Ishikawa (cell line): ENCODE measurements at regions not wholly inside any gene's neighbourhood (a gene's known extent, or its start where the extent isn't known, plus 50 kb on each side); places are given as distances from the start of the nearest gene placed in this dataset.

ENCODE experiments used
- CEBPB ChIP-seq: IDR thresholded peaks from 2 replicates; pipeline ENCODE4 v1.6.1; 2012
- CREB1 ChIP-seq: IDR thresholded peaks from 2 replicates; pipeline ENCODE4 v1.6.1; 2012; ENCODE audit warnings: low read depth
- EGR1 ChIP-seq: IDR thresholded peaks from 2 replicates; pipeline ENCODE4 v1.6.1; 2012
- EP300 ChIP-seq: IDR thresholded peaks from 2 replicates; pipeline ENCODE4 v1.6.1; 2012; ENCODE audit warnings: borderline replicate concordance
- FOXM1 ChIP-seq: IDR thresholded peaks from 2 replicates; pipeline ENCODE4 v1.6.1; 2012; ENCODE audit warnings: low read depth, borderline replicate concordance
- MAX ChIP-seq: IDR thresholded peaks from 2 replicates; pipeline ENCODE4 v1.6.1; 2012
- NFIC ChIP-seq: IDR thresholded peaks from 2 replicates; pipeline ENCODE4 v1.6.1; 2012
- RAD21 ChIP-seq: IDR thresholded peaks from 2 replicates; pipeline ENCODE4 v1.6.1; 2012; ENCODE audit warnings: low read depth
- REST ChIP-seq: IDR thresholded peaks from 2 replicates; pipeline ENCODE4 v1.6.1; 2012; ENCODE audit warnings: low read depth, mild to moderate bottlenecking
- TAF1 ChIP-seq: IDR thresholded peaks from 2 replicates; pipeline ENCODE4 v1.6.1; 2012; ENCODE audit warnings: low read depth, mild to moderate bottlenecking
- TCF12 ChIP-seq: IDR thresholded peaks from 2 replicates; pipeline ENCODE4 v1.6.1; 2012; ENCODE audit warnings: low read depth
- TEAD4 ChIP-seq: IDR thresholded peaks from 2 replicates; pipeline ENCODE4 v1.6.1; 2012
- USF1 ChIP-seq: IDR thresholded peaks from 2 replicates; pipeline ENCODE4 v1.6.1; 2012
- YY1 ChIP-seq: IDR thresholded peaks from 2 replicates; pipeline ENCODE4 v1.6.1; 2012; ENCODE audit warnings: low read depth
- ZBTB7A ChIP-seq: IDR thresholded peaks from 2 replicates; pipeline ENCODE4 v1.6.1; 2012; ENCODE audit warnings: low read depth

DNA sequence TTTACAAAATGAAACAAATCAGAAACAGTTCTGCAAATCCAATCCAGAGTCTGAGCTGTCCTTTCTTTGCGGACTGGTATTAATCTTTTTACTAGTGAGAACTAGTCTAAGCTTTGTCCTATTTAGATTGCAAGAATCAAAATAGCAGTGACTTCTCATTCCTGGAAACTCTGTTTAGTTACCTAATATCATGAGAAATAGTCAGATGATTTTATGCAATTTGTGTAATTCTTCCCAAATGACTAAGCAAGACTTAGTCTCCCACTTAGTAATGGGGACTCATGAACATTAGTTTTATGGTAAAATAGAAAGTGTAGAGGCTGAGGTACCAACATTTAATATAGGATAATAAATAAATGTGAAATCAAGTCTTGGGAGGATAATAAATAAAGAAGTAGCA is 341.3 kb downstream of the DNAJB9 start:
- TF ChIP-seq REST: no peak
- TF ChIP-seq NFIC: no peak
- no peak for TF ChIP-seq EGR1

DNA sequence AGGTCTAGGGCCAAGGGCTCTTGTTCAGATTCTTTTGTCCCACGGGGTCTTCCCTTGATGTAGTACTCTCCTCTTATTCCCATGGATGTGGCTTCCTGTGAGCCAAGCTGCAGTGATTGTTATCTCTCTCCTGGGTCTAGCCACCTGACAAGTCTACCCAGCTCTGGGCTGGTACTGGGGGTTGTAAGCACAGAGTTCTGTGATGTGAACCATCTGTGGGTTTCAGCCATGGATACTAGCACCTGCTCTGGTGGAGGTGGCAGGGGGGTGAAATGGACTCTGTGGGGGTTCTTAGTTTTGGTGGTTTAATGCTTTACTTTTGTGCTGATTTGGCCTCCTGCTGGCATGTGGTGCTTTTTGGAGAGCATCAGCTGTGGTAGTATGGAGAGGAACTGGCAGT is 350.8 kb downstream of the DNAJB9 start:
- TF ChIP-seq NFIC (no peak), CREB1 (no peak), EGR1 (no peak), EP300 (no peak)

- TF ChIP-seq CREB1 (no peak), RAD21 (no peak), USF1 (no peak), TCF12 (no peak), EP300 (no peak), MAX (no peak), REST (no peak), TEAD4 (no peak), CEBPB (no peak), ZBTB7A (no peak), EGR1 (no peak), NFIC (no peak)
These were observed 377.9 kb downstream of the DNAJB9 start for GRCh38 chr7:108947526-108947925.

DNA sequence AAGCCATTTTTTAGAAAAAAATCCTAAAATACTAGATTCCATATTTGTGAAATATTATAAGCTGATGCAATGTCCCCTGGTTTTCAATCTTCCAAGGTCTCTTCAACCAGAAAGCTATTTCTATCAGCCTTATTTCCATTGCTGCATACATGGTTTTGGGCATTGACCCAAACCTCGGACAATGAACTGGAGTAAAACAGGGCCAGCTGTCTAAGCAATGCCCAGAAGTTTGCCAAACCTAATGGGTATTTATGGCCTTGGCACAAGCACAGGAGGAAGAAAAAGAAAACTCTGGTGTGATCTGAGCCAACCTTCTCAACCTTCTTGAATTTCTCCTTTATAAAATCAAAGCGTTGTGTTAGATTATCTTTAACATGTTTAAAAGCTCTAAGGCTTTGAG is 402.3 kb downstream of the DNAJB9 start:
- TF ChIP-seq ZBTB7A (no peak), MAX (no peak), TCF12 (no peak), USF1 (no peak), TAF1 (no peak), FOXM1 (no peak), TEAD4 (no peak), REST (no peak), CEBPB (no peak), NFIC (no peak), EP300 (no peak), RAD21 (no peak), EGR1 (no peak), CREB1 (no peak), YY1 (no peak)

DNA sequence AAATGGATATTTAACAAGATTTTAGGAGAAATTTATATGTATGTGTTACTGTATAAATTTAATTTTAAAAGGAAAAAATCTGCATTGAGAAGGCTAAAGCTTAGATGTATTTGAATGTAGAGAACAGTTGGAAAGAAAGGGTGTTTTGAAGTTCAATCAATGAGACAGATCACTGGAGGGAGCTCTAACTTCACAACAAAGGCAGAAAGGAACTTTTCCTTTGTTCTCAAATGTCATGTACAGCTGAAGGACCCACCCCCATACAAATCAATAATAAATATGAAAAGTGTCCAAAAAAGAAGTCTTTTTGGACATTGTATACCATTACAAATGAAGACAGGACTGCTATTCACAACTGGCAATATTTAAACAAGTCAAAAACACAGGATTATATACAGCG is 403.4 kb downstream of the DNAJB9 start:
- no peak for TF ChIP-seq YY1
- peak; percentile 56 for TF ChIP-seq RAD21

GRCh38 chr7:108974641-108975040 is 405.0 kb downstream of the DNAJB9 start:
- no peak for TF ChIP-seq TAF1
- TF ChIP-seq USF1: no peak
- no peak for TF ChIP-seq MAX
- TF ChIP-seq TEAD4: no peak
- no peak for TF ChIP-seq ZBTB7A
- no peak for TF ChIP-seq CREB1
- TF ChIP-seq RAD21: no peak
- TF ChIP-seq YY1: no peak
- TF ChIP-seq FOXM1: no peak
- no peak for TF ChIP-seq EGR1
- no peak for TF ChIP-seq TCF12
- TF ChIP-seq EP300: no peak
- no peak for TF ChIP-seq CEBPB
- TF ChIP-seq NFIC: no peak
- no peak for TF ChIP-seq REST
